Neural cell (in vitro differentiated cells): ENCODE measurements at regions not wholly inside any gene's neighbourhood (a gene's known extent, or its start where the extent isn't known, plus 50 kb on each side); places are given as distances from the start of the nearest gene placed in this dataset.

Experiments
- H2AFZ ChIP-seq: fragments of 200-600, 300-800 bp; sonication (generic), shearing (Covaris generic); 2 replicates; pipeline ENCODE4 v1.6.0; 2014; ENCODE audit warnings: low read depth, mild to moderate bottlenecking, antibody characterized with exemption, low read length, moderate library complexity
- H3F3A ChIP-seq: fragments of 200-600 bp; shearing (Covaris generic); 2 replicates; pipeline ENCODE4 v1.6.1; 2016; ENCODE audit warnings: mild to moderate bottlenecking, moderate library complexity, mixed read lengths, antibody characterized with exemption, low read length; ENCODE audit not compliant: insufficient read depth, poor library complexity, severe bottlenecking
- H3K27ac ChIP-seq: fragments of 200-600, 300-800 bp; sonication (generic), shearing (Covaris generic); 2 replicates; pipeline ENCODE4 v1.5.1; 2014; ENCODE audit warnings: mild to moderate bottlenecking, low read length, moderate library complexity
- H3K27me3 ChIP-seq: fragments of 300-800, 200-600 bp; sonication (generic), shearing (Covaris generic); 2 replicates; pipeline ENCODE4 v1.6.0; 2014; ENCODE audit warnings: mild to moderate bottlenecking, low read depth, low read length, moderate library complexity; ENCODE audit not compliant: insufficient read depth
- H3K36me3 ChIP-seq: fragments of 300-800, 200-600 bp; sonication (generic), shearing (Covaris generic); 2 replicates; pipeline ENCODE4 v1.5.1; 2014; ENCODE audit warnings: mild to moderate bottlenecking, antibody characterized with exemption, low read length, moderate library complexity; ENCODE audit not compliant: insufficient read depth
- H3K4me2 ChIP-seq: fragments of 300-800, 200-600 bp; sonication (generic), shearing (Covaris generic); 2 replicates; pipeline ENCODE4 v1.6.0; 2014; ENCODE audit warnings: mild to moderate bottlenecking, low read length
- H3K4me3 ChIP-seq: fragments of 300-800, 200-600 bp; sonication (generic), shearing (Covaris generic); 2 replicates; pipeline ENCODE4 v1.5.1; 2014; ENCODE audit warnings: mild to moderate bottlenecking, low read length, moderate library complexity
- H3K79me2 ChIP-seq: fragments of 200-600 bp; shearing (Covaris generic); replicated peaks from 2 replicates; pipeline ENCODE4 v1.6.0; 2014; ENCODE audit warnings: mild to moderate bottlenecking, low read length, moderate library complexity; ENCODE audit not compliant: insufficient read depth
- H3K9ac ChIP-seq: fragments of 300-800, 200-600 bp; sonication (generic), shearing (Covaris generic); 2 replicates; pipeline ENCODE4 v1.6.1; 2016; ENCODE audit warnings: mild to moderate bottlenecking, low read length, mixed read lengths
- H3K9me2 ChIP-seq: fragments of 200-600 bp; shearing (Covaris generic); 2 replicates; pipeline ENCODE4 v1.6.1; 2016; ENCODE audit warnings: mild to moderate bottlenecking, low read length, mixed read lengths; ENCODE audit not compliant: insufficient read depth
- H3K9me3 ChIP-seq: fragments of 200-600, 300-800 bp; sonication (generic), shearing (Covaris generic); 2 replicates; pipeline ENCODE4 v1.6.1; 2016; ENCODE audit warnings: mild to moderate bottlenecking, mixed run types, low read length, moderate library complexity, mixed read lengths
- H4K20me1 ChIP-seq: fragments of 200-600 bp; shearing (Covaris generic); 2 replicates; pipeline ENCODE4 v1.6.1; 2016; ENCODE audit warnings: mild to moderate bottlenecking, mixed run types; ENCODE audit not compliant: insufficient read depth
- CTCF ChIP-seq: fragments of 450-650 bp; IDR thresholded peaks from 2 replicates; pipeline ENCODE4 v1.5.1; 2014; ENCODE audit warnings: antibody characterized with exemption, mild to moderate bottlenecking, moderate library complexity; ENCODE audit not compliant: poor library complexity, severe bottlenecking
- EP300 ChIP-seq: fragments of 450-650 bp; conservative IDR thresholded peaks from 2 replicates; pipeline ENCODE4 v1.6.1; 2014; ENCODE audit warnings: antibody characterized with exemption, mild to moderate bottlenecking, moderate library complexity; ENCODE audit not compliant: poor library complexity, severe bottlenecking
- EZH2 ChIP-seq: fragments of 200-600, 300-800 bp; shearing (Covaris generic), sonication (generic); IDR thresholded peaks from 2 replicates; pipeline ENCODE4 v1.6.1; 2014; ENCODE audit warnings: antibody characterized with exemption, low read length, borderline replicate concordance, mild to moderate bottlenecking; ENCODE audit not compliant: insufficient read depth, poor library complexity, severe bottlenecking
- MXI1 ChIP-seq: fragments of 450-650 bp; conservative IDR thresholded peaks from 2 replicates; pipeline ENCODE4 v1.6.1; 2014; ENCODE audit warnings: antibody characterized with exemption, mild to moderate bottlenecking; ENCODE audit not compliant: poor library complexity, severe bottlenecking
- POLR2AphosphoS5 ChIP-seq: IDR thresholded peaks from 2 replicates; pipeline ENCODE4 v1.6.1; 2012
- RAD21 ChIP-seq: fragments of 450-650 bp; conservative IDR thresholded peaks from 2 replicates; pipeline ENCODE4 v1.6.1; 2014; ENCODE audit warnings: antibody characterized with exemption, mild to moderate bottlenecking, moderate library complexity
- REST ChIP-seq: IDR thresholded peaks from 2 replicates; pipeline ENCODE4 v1.6.1; 2012; ENCODE audit warnings: borderline replicate concordance
- SMC3 ChIP-seq: fragments of 450-650 bp; conservative IDR thresholded peaks from 2 replicates; pipeline ENCODE4 v1.6.1; 2014; ENCODE audit warnings: antibody characterized with exemption, mild to moderate bottlenecking, moderate library complexity; ENCODE audit not compliant: poor library complexity
- TAF1 ChIP-seq: IDR thresholded peaks from 2 replicates; pipeline ENCODE4 v1.6.1; 2012; ENCODE audit warnings: low read depth

- Histone ChIP-seq H3K4me2 (no peak overlapping the region), H3K27me3 (no peaks in the 10 kb centered on the region), H3K4me3 (no peak overlapping the region), H3K9me2 (no peaks in the 10 kb centered on the region), H3K36me3 (no peaks in the 10 kb centered on the region), H3K79me2 (no peaks in the 10 kb centered on the region), H3F3A (no peaks in the 10 kb centered on the region), H3K9ac (no peak overlapping the region), H2AFZ (no peak overlapping the region), H3K27ac (no peak overlapping the region), H3K9me3 (no peaks in the 10 kb centered on the region), H4K20me1 (no peaks in the 10 kb centered on the region)
- TF ChIP-seq POLR2AphosphoS5 (no peak), RAD21 (no peak), CTCF (no peak), EP300 (no peak), REST (no peak), TAF1 (no peak), MXI1 (no peak), EZH2 (no peak), SMC3 (no peak)
Measured at GRCh38 chr14:65329911-65330310, 82.6 kb upstream of the FUT8 start.

GRCh38 chr14:65330416-65330815 lies 82.1 kb upstream of the FUT8 start:
- Histone ChIP-seq H3K27me3 (no peaks in the 10 kb centered on the region), H3F3A (no peaks in the 10 kb centered on the region), H3K9ac (no peak overlapping the region), H3K4me2 (no peak overlapping the region), H3K36me3 (no peaks in the 10 kb centered on the region), H3K4me3 (no peak overlapping the region), H3K9me3 (no peaks in the 10 kb centered on the region), H3K79me2 (no peaks in the 10 kb centered on the region), H2AFZ (no peak overlapping the region), H3K27ac (no peak overlapping the region), H4K20me1 (no peaks in the 10 kb centered on the region), H3K9me2 (no peaks in the 10 kb centered on the region)
- no peak for TF ChIP-seq RAD21
- TF ChIP-seq SMC3 = no peak
- TF ChIP-seq EP300 = no peak
- no peak for TF ChIP-seq CTCF
- no peak for TF ChIP-seq REST
- no peak for TF ChIP-seq EZH2
- TF ChIP-seq MXI1 = no peak
- TF ChIP-seq TAF1 = no peak
- TF ChIP-seq POLR2AphosphoS5 = no peak
